ENCODE measurements at regions not wholly inside any gene's neighbourhood (a gene's known extent, or its start where the extent isn't known, plus 50 kb on each side); places are given as distances from the start of the nearest gene placed in this dataset.

DNA sequence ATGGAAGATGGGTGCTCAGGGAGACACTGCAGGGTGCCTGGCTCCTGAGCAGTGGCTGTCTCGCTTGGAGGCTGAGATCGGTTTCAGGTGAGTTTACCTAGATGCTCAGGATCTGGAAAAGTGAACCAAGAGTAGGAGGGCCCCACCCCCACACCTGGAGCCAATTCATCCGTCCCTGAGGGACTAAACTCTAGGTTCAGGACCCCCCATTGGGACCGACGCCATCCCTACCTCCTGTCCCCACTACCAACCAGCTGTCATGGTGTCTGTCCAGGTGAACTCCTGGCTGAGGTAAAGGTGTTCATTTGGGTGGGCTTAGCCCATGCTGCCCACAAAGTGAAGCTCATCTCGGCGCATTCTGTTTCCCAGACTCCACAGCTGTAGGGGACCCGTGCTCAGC, 174.6 kb upstream of the PLPP4 start:
- DNase-seq, result no peak

DNA sequence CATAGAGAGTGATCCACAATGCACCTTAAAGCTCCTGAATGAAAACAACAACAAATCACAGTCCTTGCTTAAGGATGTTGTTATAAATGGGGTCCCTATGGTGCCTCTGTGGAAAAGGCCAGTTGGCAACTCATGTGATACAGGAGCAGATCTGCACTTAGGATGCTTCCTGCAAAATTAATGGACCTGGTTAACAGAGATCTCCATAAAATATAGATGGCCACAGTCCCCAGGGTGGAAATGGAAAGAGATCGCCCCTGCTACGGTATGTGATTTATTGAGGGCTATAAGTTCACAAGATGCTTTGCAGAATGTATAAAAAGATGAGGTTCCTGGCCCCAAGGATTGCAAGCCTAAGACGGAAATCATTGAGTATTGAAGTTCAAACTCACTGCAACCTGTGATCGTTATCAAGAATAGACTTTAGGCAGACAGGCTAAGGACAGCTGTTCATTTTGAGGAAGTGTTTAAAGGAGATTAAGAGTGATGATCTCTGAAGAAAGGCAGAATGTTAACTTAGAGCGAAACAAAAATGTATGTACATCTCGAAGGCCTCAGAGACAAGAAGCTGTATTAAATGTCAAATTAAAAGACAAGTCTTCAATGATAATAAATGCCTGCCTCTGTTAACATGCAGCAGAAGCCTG, 174.1 kb upstream of the PLPP4 start:
- DNase-seq, result no peak

- DNase-seq, result no peak
Observed at GRCh38 chr10:120285408-120285807, 171.6 kb upstream of the PLPP4 start.

GRCh38 chr10:120286280-120286679, 170.7 kb upstream of the PLPP4 start:
- DNase-seq, result no peak

DNA sequence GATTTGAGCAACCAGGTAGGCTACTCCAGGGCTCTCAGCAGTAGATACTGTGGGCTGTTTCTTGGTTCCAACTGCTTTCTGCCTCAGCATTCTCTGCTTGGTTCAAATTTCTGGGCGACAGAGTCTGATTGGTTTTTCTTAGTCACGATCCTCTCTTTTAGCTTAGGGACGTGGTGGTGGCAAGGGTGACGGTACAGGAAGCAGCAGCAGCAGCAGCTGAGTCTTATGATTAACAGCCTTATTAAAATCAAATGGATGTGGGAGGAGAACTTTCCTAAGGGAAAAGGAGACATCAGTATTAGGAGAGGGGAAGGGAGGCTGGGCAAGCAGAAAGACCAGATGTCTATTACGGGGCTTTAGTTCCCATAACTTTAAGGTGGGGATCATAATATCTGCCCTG, 156.5 kb upstream of the PLPP4 start:
- no peak for DNase-seq

- DNase-seq, result no peak
Observed at GRCh38 chr10:120308589-120308988, 148.4 kb upstream of the PLPP4 start.

DNA sequence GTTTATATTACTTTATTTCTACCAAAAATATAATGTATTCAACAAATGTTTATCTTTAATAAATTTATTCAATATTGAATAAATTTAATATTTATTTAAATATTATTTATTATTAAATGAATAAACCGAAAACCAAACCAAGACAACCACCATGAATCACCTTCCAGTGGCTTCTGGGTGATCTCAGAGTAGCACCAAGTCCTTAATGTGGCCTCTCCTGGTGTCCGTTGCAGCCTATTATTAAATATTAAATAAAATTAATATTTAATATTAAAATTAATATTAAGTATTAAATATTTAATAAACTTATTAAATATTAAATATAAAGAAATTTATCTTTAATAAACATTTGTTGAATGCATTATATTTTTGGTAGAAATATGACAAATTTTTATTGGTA, 143.3 kb upstream of the PLPP4 start:
- no peak for DNase-seq

- no peak for DNase-seq
Observed at GRCh38 chr10:120314442-120314841, 142.6 kb upstream of the PLPP4 start.

- no peak for DNase-seq
Observed at GRCh38 chr10:120318862-120319261, 138.2 kb upstream of the PLPP4 start.

- DNase-seq, result no peak
Observed at GRCh38 chr10:120327675-120328074, 129.4 kb upstream of the PLPP4 start.

GRCh38 chr10:120328647-120329046, 128.4 kb upstream of the PLPP4 start:
- no peak for DNase-seq

- DNase-seq, result no peak
Observed at GRCh38 chr10:120335553-120335952, 121.5 kb upstream of the PLPP4 start.

- DNase-seq, result no peak
Observed at GRCh38 chr10:120336306-120336910, 120.6 kb upstream of the PLPP4 start.

GRCh38 chr10:120336911-120337540, 120.0 kb upstream of the PLPP4 start:
- DNase-seq, result peak in 9 of 56 donors; percentile 1 to 33 (median 6)

DNA sequence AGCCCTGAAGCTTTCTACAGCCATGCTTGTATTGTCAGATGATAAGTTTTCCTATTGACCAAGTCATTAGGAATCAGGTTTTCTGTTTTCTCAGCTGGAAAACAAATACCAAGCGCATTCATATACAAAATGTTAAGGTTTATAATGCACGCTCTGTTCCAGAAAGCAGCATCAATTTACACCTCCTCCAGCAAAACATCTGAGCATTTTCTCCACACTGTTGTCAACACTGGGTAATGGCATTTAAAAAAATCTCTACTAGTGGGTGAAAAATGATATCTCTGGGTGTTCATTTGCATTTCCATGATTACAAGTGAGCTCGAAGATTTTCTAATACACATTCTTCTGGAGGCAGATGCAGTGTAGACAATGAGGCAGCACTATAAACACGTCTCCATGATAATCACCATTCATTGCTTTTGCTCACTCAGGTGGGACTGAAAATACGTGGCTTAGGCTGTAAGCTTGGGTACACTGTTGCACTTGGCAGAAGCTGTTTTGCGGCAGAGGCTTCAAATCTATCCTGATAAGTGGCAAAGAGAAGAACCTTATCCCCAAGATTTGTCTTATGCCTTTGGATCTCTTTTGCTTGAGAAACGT, 114.8 kb upstream of the PLPP4 start:
- DNase-seq, result peak in 1 of 56 donors; percentile 3

DNA sequence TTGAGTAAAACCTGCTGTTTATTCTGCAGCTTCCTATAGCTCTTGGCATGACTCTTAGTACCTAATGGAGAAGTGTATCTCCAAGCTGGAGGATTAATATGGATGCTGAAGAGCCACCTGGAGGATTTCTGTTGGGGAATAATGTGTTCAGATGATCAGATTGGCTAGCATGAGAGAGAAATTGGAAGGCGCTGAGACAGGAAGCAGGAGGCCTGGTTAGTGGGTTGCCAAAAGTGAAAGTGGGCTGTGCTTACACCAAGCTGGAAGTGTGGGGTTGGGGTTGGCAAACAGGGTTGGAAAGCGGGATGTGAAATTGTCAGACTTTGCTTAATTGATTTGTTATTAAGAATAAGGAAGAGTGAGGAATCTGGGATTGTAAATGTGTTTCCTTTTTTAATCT, 111.8 kb upstream of the PLPP4 start:
- no peak for DNase-seq

DNA sequence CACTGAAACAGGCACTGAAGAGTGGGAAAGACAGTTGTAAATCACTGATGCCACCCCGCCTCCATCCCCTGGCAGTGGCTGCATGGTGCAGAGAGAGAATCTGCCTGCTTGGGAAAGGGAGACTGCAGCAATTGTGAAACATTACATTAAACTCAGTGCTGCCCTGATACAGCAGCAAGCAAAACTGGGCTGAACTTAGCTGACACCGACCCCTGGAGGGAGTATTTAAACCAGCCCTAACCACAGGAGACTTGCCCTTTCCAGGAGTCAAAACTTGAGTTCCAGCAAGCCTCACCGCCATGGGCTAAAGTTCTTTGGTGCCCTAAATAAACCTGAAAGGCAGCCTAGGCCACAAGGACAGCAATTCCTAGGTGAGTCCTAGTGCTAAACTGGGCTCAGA, 109.4 kb upstream of the PLPP4 start:
- DNase-seq, result no peak

DNA sequence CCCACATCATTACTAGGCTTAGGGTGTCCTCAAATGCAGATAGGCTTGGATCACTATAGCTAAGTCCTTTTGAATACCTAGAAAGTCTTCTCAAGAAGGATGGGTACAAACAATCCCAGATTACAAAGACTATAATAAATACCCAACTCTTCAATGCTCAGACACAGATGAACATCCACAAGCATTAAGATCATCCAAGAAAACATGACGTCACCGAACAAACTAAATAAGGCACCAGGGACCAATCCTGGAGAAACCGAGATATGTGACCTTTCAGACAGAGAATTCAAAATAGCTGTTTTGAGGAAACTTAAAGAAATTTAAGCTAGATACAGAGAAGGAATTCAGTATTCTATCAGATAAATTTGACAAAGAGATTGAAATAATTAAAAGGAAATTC, 108.0 kb upstream of the PLPP4 start:
- DNase-seq, result no peak

DNA sequence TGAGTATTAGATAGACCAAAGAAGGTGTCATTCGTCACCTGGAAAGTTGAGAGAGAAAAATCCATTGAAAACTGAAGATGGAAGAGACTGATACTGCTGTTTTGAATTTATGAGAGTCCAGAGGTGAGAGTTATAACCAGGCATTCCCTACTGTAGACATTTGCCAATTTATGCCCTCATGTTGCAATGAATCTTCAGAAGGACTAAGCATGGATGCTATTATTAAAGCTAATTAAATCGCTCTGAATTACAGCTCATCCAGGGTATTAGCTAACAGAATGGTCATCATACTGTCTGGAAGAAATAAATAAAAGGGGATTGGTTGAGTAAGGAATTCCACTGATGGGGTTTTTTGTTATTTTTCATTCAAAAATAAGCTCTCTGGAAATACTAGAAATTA, 101.6 kb upstream of the PLPP4 start:
- no peak for DNase-seq

DNA sequence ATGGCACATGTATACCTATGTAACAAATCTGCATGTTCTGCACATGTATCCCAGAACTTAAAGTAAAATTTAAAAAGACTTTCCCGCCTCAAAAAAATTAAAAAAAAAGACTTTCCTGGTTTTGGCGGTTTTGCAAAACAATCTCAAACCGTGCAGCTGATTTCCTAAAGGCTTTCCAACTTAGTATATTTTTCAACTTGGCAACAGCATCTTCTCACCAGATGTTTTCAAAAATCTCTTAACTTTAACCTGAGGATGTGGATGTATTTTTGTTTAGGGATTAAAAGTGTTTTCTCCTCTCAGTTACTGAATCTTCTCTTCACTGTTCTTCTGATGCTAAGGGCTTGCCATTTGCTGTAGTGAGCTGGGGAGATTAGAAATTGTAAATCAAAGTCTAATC, 96.5 kb upstream of the PLPP4 start:
- no peak for DNase-seq

GRCh38 chr10:120365872-120366271, 91.2 kb upstream of the PLPP4 start:
- DNase-seq, result no peak

DNA sequence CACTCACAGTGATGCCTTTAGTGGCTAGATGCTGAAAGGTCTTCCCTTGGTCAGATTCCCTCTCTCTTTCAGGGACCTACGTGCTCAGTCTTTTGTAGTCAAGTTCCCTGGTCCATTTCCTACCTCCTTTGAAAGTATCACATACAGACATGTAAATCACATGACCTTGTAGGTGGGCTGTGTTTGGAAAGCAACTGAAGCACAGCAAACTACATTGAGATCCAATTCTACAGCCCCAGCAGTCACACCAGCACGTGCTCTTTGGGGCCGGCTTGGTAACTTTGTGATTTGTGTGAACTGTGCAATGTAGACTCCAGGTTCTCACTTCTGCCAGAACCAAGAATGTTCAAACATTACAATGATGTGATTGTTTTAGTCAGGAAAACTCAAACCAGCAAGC, 89.7 kb upstream of the PLPP4 start:
- DNase-seq, result no peak

- no peak for DNase-seq
Observed at GRCh38 chr10:120368338-120368737, 88.7 kb upstream of the PLPP4 start.
